ENCODE measurements at regions not wholly inside any gene's neighbourhood (a gene's known extent, or its start where the extent isn't known, plus 50 kb on each side); places are given as distances from the start of the nearest gene placed in this dataset.

DNA sequence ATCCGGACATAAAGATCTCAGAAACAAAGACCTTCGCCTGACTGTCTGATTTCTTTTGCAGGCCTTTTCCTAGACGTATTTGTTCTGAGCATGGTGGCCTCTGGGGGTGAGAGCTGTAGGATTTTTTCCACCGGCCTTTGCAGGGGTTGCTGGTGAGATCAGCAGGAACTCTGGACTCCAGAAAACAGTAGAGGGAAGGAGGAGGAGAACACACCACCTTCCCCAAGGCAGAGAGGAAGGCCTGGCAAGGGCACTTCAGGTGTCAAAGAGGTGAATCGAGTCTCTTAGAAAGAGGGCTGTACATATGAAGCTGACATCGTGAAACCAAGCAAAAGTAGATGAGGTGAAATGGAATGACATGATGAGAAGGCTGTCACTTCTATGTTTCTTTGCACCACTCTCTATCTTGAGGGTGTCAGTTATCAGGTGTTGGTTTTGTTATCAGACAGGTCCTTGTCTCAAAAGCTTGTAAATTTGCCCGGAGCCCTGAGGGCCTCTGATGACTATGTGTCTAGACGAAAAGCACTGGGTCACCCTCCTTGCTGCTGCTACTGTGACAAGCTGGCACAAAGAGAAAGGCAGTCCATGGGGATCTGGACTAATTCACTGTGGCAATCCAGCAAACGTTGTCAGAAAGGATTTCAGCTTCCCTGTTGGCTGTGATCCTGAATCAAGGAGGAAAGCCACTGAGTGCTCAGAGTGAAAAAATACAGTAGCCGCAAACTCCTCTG, 91.3 kb upstream of the MAP3K7 start:
- no peak for TF ChIP-seq GATA2 (IDR thresholded peaks at IDR 0.05; ENCODE audit: low read depth, low read length)
- TF ChIP-seq GATA3 (IDR thresholded peaks at IDR 0.05; ENCODE audit: low read depth, low read length) = no peak
